GM21423 (cell line): ENCODE measurements at regions not wholly inside any gene's neighbourhood (a gene's known extent, or its start where the extent isn't known, plus 50 kb on each side); places are given as distances from the start of the nearest gene placed in this dataset.
"Not testable (repeated sequence)": the region's sequence is repeated elsewhere in the genome, so short reads cannot be mapped to it uniquely, and the experiment has no call there.

ENCODE experiments used
- ATAC-seq: cut with Tn5 transposase; IDR thresholded peaks from one replicate; pipeline ENCODE4 v1.9.1; 2021; ENCODE audit warnings: mild to moderate bottlenecking, moderate library complexity; ENCODE audit not compliant: unreplicated experiment

- ATAC-seq, result no peak
Measured at GRCh38 chr5:92841604-92842155, 739.3 kb downstream of the NR2F1-AS1 start.

- ATAC-seq, result no peak
Measured at GRCh38 chr5:92838253-92838652, 742.8 kb downstream of the NR2F1-AS1 start.

- no peak for ATAC-seq
Measured at GRCh38 chr5:92836855-92837755, 743.9 kb downstream of the NR2F1-AS1 start.

- no peak for ATAC-seq
Measured at GRCh38 chr5:92835712-92836111, 745.3 kb downstream of the NR2F1-AS1 start.

- not testable (repeated sequence) for ATAC-seq
Measured at GRCh38 chr5:92823551-92823950, 757.5 kb downstream of the NR2F1-AS1 start.

- no peak for ATAC-seq
Measured at GRCh38 chr5:92822183-92822582, 758.8 kb downstream of the NR2F1-AS1 start.

GRCh38 chr5:92809855-92810465 lies 771.1 kb downstream of the NR2F1-AS1 start:
- ATAC-seq, result no peak

- ATAC-seq, result no peak
Measured at GRCh38 chr5:92808474-92808873, 772.5 kb downstream of the NR2F1-AS1 start.

- no peak for ATAC-seq
Measured at GRCh38 chr5:92807085-92807484, 773.9 kb downstream of the NR2F1-AS1 start.

- ATAC-seq, result no peak
Measured at GRCh38 chr5:92805446-92805845, 775.6 kb downstream of the NR2F1-AS1 start.

- no peak for ATAC-seq
Measured at GRCh38 chr5:92801911-92802310, 779.1 kb downstream of the NR2F1-AS1 start.

- no peak for ATAC-seq
Measured at GRCh38 chr5:92800365-92800764, 780.7 kb downstream of the NR2F1-AS1 start.

GRCh38 chr5:92795633-92796032 lies 785.4 kb downstream of the NR2F1-AS1 start:
- ATAC-seq, result no peak

GRCh38 chr5:92780057-92780456 lies 801.0 kb downstream of the NR2F1-AS1 start:
- no peak for ATAC-seq

- no peak for ATAC-seq
Measured at GRCh38 chr5:92779536-92779935, 801.5 kb downstream of the NR2F1-AS1 start.

GRCh38 chr5:92778261-92778660 lies 802.8 kb downstream of the NR2F1-AS1 start:
- no peak for ATAC-seq

GRCh38 chr5:92777421-92777820 lies 803.6 kb downstream of the NR2F1-AS1 start:
- no peak for ATAC-seq

GRCh38 chr5:92775711-92776615 lies 805.1 kb downstream of the NR2F1-AS1 start:
- ATAC-seq, result no peak

- ATAC-seq, result no peak
Measured at GRCh38 chr5:92769978-92770377, 811.0 kb downstream of the NR2F1-AS1 start.

- no peak for ATAC-seq
Measured at GRCh38 chr5:92761585-92761984, 819.4 kb downstream of the NR2F1-AS1 start.

GRCh38 chr5:92760550-92760949 lies 820.5 kb downstream of the NR2F1-AS1 start:
- no peak for ATAC-seq
